Heart left ventricle (tissue), 13 donors: ENCODE measurements at regions not wholly inside any gene's neighbourhood (a gene's known extent, or its start where the extent isn't known, plus 50 kb on each side); places are given as distances from the start of the nearest gene placed in this dataset.

Source experiments
- POLR2A ChIP-seq, 2 donors: fragments of 450-650 bp; IDR thresholded peaks; one replicate each; pipeline ENCODE4 v1.6.1; 2017; ENCODE audit warnings: antibody characterized with exemption in 2 of 2, mild to moderate bottlenecking in 2 of 2, moderate library complexity in 2 of 2
- TF ChIP-seq, protein P1 (sequence below), 12 donors: fragments of 200-600 bp; sonication (generic) in 4 of 12; IDR thresholded peaks; one replicate each; pipeline versions ENCODE4 v1.5.0 to v1.8.0; 2018 to 2022; ENCODE audit warnings: antibody characterized with exemption in 12 of 12, mild to moderate bottlenecking in 5 of 12
- donor health status: ischemic (EF 13 %, LVEDD 7.1; RV severe dilation, severe dysfunction).
- donor health status: DM: no; HTN: yes; CAD: no.
- donor health status: DM: no; HTN: no; CAD: no.
- donor health status: ischemic (EF 25% LVEDD 6.9; RV normal size, moderate dysfunction).
- donor health status: ischemic (EF 25% LVEDD 5.7; RV mildly dilated, moderate dysfunction).
- donor health status: ischemic (EF 35%, LVEDD 5.7; RV mildly dilated, moderate dysfunction).
- donor health status: nonischemic (EF 11% LVEDD 7.7; RV severe dilation, severe dysfunction).
- donor health status: DM: yes; HTN: yes; CAD: no.
- donor health status: PGD.
- donor health status: ischemic (EF 29% LVEDD 5.4; RV normal size, mild dysfunction).
- donor health status: nonischemic (EF 23%, LVEDD 6.1; RV moderate dilation, normal function).

- no peak for TF ChIP-seq POLR2A (IDR thresholded peaks at IDR 0.05)
- TF ChIP-seq, protein P1, sequence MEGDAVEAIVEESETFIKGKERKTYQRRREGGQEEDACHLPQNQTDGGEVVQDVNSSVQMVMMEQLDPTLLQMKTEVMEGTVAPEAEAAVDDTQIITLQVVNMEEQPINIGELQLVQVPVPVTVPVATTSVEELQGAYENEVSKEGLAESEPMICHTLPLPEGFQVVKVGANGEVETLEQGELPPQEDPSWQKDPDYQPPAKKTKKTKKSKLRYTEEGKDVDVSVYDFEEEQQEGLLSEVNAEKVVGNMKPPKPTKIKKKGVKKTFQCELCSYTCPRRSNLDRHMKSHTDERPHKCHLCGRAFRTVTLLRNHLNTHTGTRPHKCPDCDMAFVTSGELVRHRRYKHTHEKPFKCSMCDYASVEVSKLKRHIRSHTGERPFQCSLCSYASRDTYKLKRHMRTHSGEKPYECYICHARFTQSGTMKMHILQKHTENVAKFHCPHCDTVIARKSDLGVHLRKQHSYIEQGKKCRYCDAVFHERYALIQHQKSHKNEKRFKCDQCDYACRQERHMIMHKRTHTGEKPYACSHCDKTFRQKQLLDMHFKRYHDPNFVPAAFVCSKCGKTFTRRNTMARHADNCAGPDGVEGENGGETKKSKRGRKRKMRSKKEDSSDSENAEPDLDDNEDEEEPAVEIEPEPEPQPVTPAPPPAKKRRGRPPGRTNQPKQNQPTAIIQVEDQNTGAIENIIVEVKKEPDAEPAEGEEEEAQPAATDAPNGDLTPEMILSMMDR (IDR thresholded peaks at IDR 0.05) = no peak
These were observed 83.3 kb downstream of the NCR2 start for GRCh38 chr6:41418741-41419140.
